ENCODE measurements at regions not wholly inside any gene's neighbourhood (a gene's known extent, or its start where the extent isn't known, plus 50 kb on each side); places are given as distances from the start of the nearest gene placed in this dataset.

- Histone ChIP-seq H3K79me2 (ENCODE audit: control insufficient read depth, insufficient read depth, low read length, poor library complexity) (no peaks in the 10 kb centered on the region), H3K27ac (ENCODE audit: low read depth, low read length) (no peak overlapping the region), H3K79me1 (ENCODE audit: low read length) (no peaks in the 10 kb centered on the region), H2AK5ac (ENCODE audit: low read length) (no peak overlapping the region), H3K4me1 (ENCODE audit: control insufficient read depth in 1 of 2, insufficient read depth in 2 of 2, low read length in 2 of 2) (no peaks in the 10 kb centered on the region), H3K4ac (ENCODE audit: low read depth, low read length) (no peak overlapping the region), H3K18ac (ENCODE audit: low read length) (no peak overlapping the region), H3K36me3 (ENCODE audit: control insufficient read depth in 1 of 2, insufficient read depth in 2 of 2, low read length in 2 of 2) (no peaks in the 10 kb centered on the region), H2AFZ (ENCODE audit: insufficient read depth, low read length, poor library complexity) (no peak overlapping the region), H4K12ac (ENCODE audit: low read depth, low read length) (no peak overlapping the region), H3K4me2 (ENCODE audit: low read length) (no peak overlapping the region), H3K9me3 (ENCODE audit: insufficient read depth, low read depth, low read length) (peaks cover 1% of the 10 kb centered on the region), H3K9ac (ENCODE audit: low read length) (no peak overlapping the region), H3K4me3 (ENCODE audit: low read depth, low read length) (no peak overlapping the region), H2BK120ac (ENCODE audit: insufficient read depth, low read length, poor library complexity) (no peak overlapping the region), H3K14ac (ENCODE audit: low read length) (no peak overlapping the region), H3K23ac (ENCODE audit: low read length) (no peak overlapping the region), H2BK5ac (ENCODE audit: low read depth, low read length, poor library complexity) (no peak overlapping the region), H2BK12ac (ENCODE audit: low read length) (no peak overlapping the region), H4K8ac (ENCODE audit: low read depth, low read length) (no peak overlapping the region), H3K27me3 (ENCODE audit: insufficient read depth, low read length) (no peaks in the 10 kb centered on the region), H4K91ac (ENCODE audit: low read depth, low read length) (no peak overlapping the region)
- no peak for DNase-seq
- WGBS (ENCODE audit: extremely low coverage, insufficient coverage, insufficient read length): no CpG with 5 or more reads among the region's 3 CpGs
These were observed 60.3 kb upstream of the DLK1 start for GRCh38 chr14:100666403-100666802.

GRCh38 chr14:100666851-100667250 is 59.8 kb upstream of the DLK1 start:
- Histone ChIP-seq H2BK12ac (ENCODE audit: low read length) (no peak overlapping the region), H3K79me2 (ENCODE audit: control insufficient read depth, insufficient read depth, low read length, poor library complexity) (no peaks in the 10 kb centered on the region), H3K9me3 (ENCODE audit: insufficient read depth, low read depth, low read length) (peaks cover 1% of the 10 kb centered on the region), H3K36me3 (ENCODE audit: control insufficient read depth in 1 of 2, insufficient read depth in 2 of 2, low read length in 2 of 2) (no peaks in the 10 kb centered on the region), H3K23ac (ENCODE audit: low read length) (no peak overlapping the region), H3K4me1 (ENCODE audit: control insufficient read depth in 1 of 2, insufficient read depth in 2 of 2, low read length in 2 of 2) (no peaks in the 10 kb centered on the region), H3K27ac (ENCODE audit: low read depth, low read length) (no peak overlapping the region), H3K4ac (ENCODE audit: low read depth, low read length) (no peak overlapping the region), H3K4me3 (ENCODE audit: low read depth, low read length) (no peak overlapping the region), H2BK5ac (ENCODE audit: low read depth, low read length, poor library complexity) (no peak overlapping the region), H4K91ac (ENCODE audit: low read depth, low read length) (no peak overlapping the region), H2AK5ac (ENCODE audit: low read length) (no peak overlapping the region), H3K14ac (ENCODE audit: low read length) (no peak overlapping the region), H3K18ac (ENCODE audit: low read length) (no peak overlapping the region), H4K8ac (ENCODE audit: low read depth, low read length) (no peak overlapping the region), H2AFZ (ENCODE audit: insufficient read depth, low read length, poor library complexity) (no peak overlapping the region), H3K9ac (ENCODE audit: low read length) (no peak overlapping the region), H2BK120ac (ENCODE audit: insufficient read depth, low read length, poor library complexity) (no peak overlapping the region), H3K27me3 (ENCODE audit: insufficient read depth, low read length) (no peaks in the 10 kb centered on the region), H4K12ac (ENCODE audit: low read depth, low read length) (no peak overlapping the region), H3K79me1 (ENCODE audit: low read length) (no peaks in the 10 kb centered on the region), H3K4me2 (ENCODE audit: low read length) (no peak overlapping the region)
- no CpG with 5 or more reads among the region's 10 CpGs for WGBS (ENCODE audit: extremely low coverage, insufficient coverage, insufficient read length)
- DNase-seq: no peak

GRCh38 chr14:100667656-100668055 is 59.0 kb upstream of the DLK1 start:
- Histone ChIP-seq H2AFZ (ENCODE audit: insufficient read depth, low read length, poor library complexity) (no peak overlapping the region), H3K27me3 (ENCODE audit: insufficient read depth, low read length) (no peaks in the 10 kb centered on the region), H4K91ac (ENCODE audit: low read depth, low read length) (no peak overlapping the region), H3K79me2 (ENCODE audit: control insufficient read depth, insufficient read depth, low read length, poor library complexity) (no peaks in the 10 kb centered on the region), H3K14ac (ENCODE audit: low read length) (no peak overlapping the region), H3K4me3 (ENCODE audit: low read depth, low read length) (no peak overlapping the region), H3K4ac (ENCODE audit: low read depth, low read length) (no peak overlapping the region), H2BK5ac (ENCODE audit: low read depth, low read length, poor library complexity) (no peak overlapping the region), H3K23ac (ENCODE audit: low read length) (no peak overlapping the region), H4K8ac (ENCODE audit: low read depth, low read length) (no peak overlapping the region), H3K27ac (ENCODE audit: low read depth, low read length) (no peak overlapping the region), H3K36me3 (ENCODE audit: control insufficient read depth in 1 of 2, insufficient read depth in 2 of 2, low read length in 2 of 2) (no peaks in the 10 kb centered on the region), H3K9ac (ENCODE audit: low read length) (no peak overlapping the region), H3K4me2 (ENCODE audit: low read length) (no peak overlapping the region), H2AK5ac (ENCODE audit: low read length) (no peak overlapping the region), H3K79me1 (ENCODE audit: low read length) (no peaks in the 10 kb centered on the region), H2BK12ac (ENCODE audit: low read length) (no peak overlapping the region), H3K9me3 (ENCODE audit: insufficient read depth, low read depth, low read length) (peaks cover 1% of the 10 kb centered on the region), H2BK120ac (ENCODE audit: insufficient read depth, low read length, poor library complexity) (no peak overlapping the region), H4K12ac (ENCODE audit: low read depth, low read length) (no peak overlapping the region), H3K4me1 (ENCODE audit: control insufficient read depth in 1 of 2, insufficient read depth in 2 of 2, low read length in 2 of 2) (no peaks in the 10 kb centered on the region), H3K18ac (ENCODE audit: low read length) (no peak overlapping the region)
- no peak for DNase-seq
- no CpG with 5 or more reads among the region's 19 CpGs for WGBS (ENCODE audit: extremely low coverage, insufficient coverage, insufficient read length)

- H3K4me1 ChIP-seq (ENCODE audit: control insufficient read depth in 1 of 2, insufficient read depth in 2 of 2, low read length in 2 of 2): peaks cover 2 to 4% of the 10 kb centered on the region in 2 experiments
- no peak overlapping the region for H3K14ac ChIP-seq (ENCODE audit: low read length)
- H2BK5ac ChIP-seq (ENCODE audit: low read depth, low read length, poor library complexity): no peak overlapping the region
- no peaks in the 10 kb centered on the region for H3K79me2 ChIP-seq (ENCODE audit: control insufficient read depth, insufficient read depth, low read length, poor library complexity)
- no peak for DNase-seq
- no CpG with 5 or more reads among the region's 6 CpGs for WGBS (ENCODE audit: extremely low coverage, insufficient coverage, insufficient read length)
- H3K79me1 ChIP-seq (ENCODE audit: low read length): no peaks in the 10 kb centered on the region
- H4K91ac ChIP-seq (ENCODE audit: low read depth, low read length): no peak overlapping the region
- no peak overlapping the region for H2BK12ac ChIP-seq (ENCODE audit: low read length)
- H3K36me3 ChIP-seq (ENCODE audit: control insufficient read depth in 1 of 2, insufficient read depth in 2 of 2, low read length in 2 of 2): no peaks in the 10 kb centered on the region
- no peak overlapping the region for H2AK5ac ChIP-seq (ENCODE audit: low read length)
- H3K4ac ChIP-seq (ENCODE audit: low read depth, low read length): no peak overlapping the region
- H3K9me3 ChIP-seq (ENCODE audit: insufficient read depth, low read depth, low read length): peaks cover 1% of the 10 kb centered on the region
- no peak overlapping the region for H3K4me3 ChIP-seq (ENCODE audit: low read depth, low read length)
- no peak overlapping the region for H2BK120ac ChIP-seq (ENCODE audit: insufficient read depth, low read length, poor library complexity)
- no peak overlapping the region for H3K9ac ChIP-seq (ENCODE audit: low read length)
- H4K12ac ChIP-seq (ENCODE audit: low read depth, low read length): no peak overlapping the region
- no peak overlapping the region for H3K18ac ChIP-seq (ENCODE audit: low read length)
- H3K27ac ChIP-seq (ENCODE audit: low read depth, low read length): no peak overlapping the region
- no peak overlapping the region for H2AFZ ChIP-seq (ENCODE audit: insufficient read depth, low read length, poor library complexity)
- H3K27me3 ChIP-seq (ENCODE audit: insufficient read depth, low read length): no peaks in the 10 kb centered on the region
- H3K4me2 ChIP-seq (ENCODE audit: low read length): no peak overlapping the region
- no peak overlapping the region for H3K23ac ChIP-seq (ENCODE audit: low read length)
- no peak overlapping the region for H4K8ac ChIP-seq (ENCODE audit: low read depth, low read length)
These were observed 58.3 kb upstream of the DLK1 start for GRCh38 chr14:100668352-100668751.

All from trophoblast cell (in vitro differentiated cells and primary cell).